A549 (cell line): ENCODE measurements at regions not wholly inside any gene's neighbourhood (a gene's known extent, or its start where the extent isn't known, plus 50 kb on each side); places are given as distances from the start of the nearest gene placed in this dataset.

Experiments used
- CTCF ChIP-seq: fragments of >200 bp; sonication (Bioruptor Twin); formaldehyde crosslinking; IDR thresholded peaks from 3 replicates; pipeline ENCODE4 v1.5.1; 2016
- EP300 ChIP-seq, 2 experiments: fragments of >200 bp; sonication (Bioruptor Twin); formaldehyde crosslinking; IDR thresholded peaks; 2 replicates in 1 of 2; 3 replicates in 1 of 2; pipeline ENCODE4 v1.6.1; 2016 to 2017
- JUNB ChIP-seq: fragments of >200 bp; sonication (Bioruptor Twin); formaldehyde crosslinking; IDR thresholded peaks from 2 replicates; pipeline ENCODE4 v1.6.1; 2016
- MAX ChIP-seq: IDR thresholded peaks from 2 replicates; pipeline ENCODE4 v1.6.1; 2012
- POLR2A ChIP-seq: IDR thresholded peaks from 2 replicates; pipeline ENCODE4 v1.6.1; 2012; ENCODE audit warnings: mild to moderate bottlenecking, low read length
- RCOR1 ChIP-seq: fragments of 150-350 bp; IDR thresholded peaks from 2 replicates; pipeline ENCODE4 v1.6.1; 2014; ENCODE audit warnings: antibody characterized with exemption, low read length, low read depth
- RNF2 ChIP-seq: fragments of 200-600 bp; sonication (generic); IDR thresholded peaks from 2 replicates; pipeline ENCODE4 v1.6.1; 2016; ENCODE audit warnings: low read depth, mild to moderate bottlenecking, antibody characterized with exemption, moderate library complexity, borderline replicate concordance
- SMC3 ChIP-seq: fragments of >200 bp; sonication (Bioruptor Twin); formaldehyde crosslinking; IDR thresholded peaks from 3 replicates; pipeline ENCODE4 v1.6.1; 2018; ENCODE audit warnings: inconsistent platforms

GRCh38 chr20:41783423-41784208 lies 165.4 kb upstream of the CHD6 start:
- TF ChIP-seq MAX (no peak), RCOR1 (no peak), CTCF (no peak), SMC3 (no peak), POLR2A (no peak), JUNB (no peak), RNF2 (no peak), EP300 (IDR thresholded peaks at IDR 0.05) (no peak)
